ENCODE measurements at regions not wholly inside any gene's neighbourhood (a gene's known extent, or its start where the extent isn't known, plus 50 kb on each side); places are given as distances from the start of the nearest gene placed in this dataset.

DNA sequence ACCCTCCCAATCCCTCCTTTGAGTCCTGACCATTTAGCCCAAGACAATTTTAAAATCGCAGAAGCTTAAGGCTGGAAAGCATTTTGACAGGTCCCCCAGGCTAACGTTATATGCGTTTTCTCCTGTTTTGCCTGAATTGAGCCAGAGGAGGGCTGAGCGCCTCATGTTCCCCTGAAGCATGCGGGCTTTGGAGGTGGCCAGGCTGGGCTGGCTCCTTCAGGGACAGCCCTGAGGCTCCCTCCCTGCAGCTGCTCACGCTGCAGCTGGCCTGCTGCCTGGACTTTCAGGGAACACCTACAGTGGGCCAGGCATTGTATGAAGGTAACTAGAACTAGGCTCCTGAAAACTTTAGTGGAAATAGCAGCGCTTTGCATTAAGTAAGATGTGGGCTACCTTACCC is 179.2 kb downstream of the ACKR3 start:
- DNase-seq (ENCODE audit: low read depth): no peak
- in situ Hi-C loops (cut with HindIII; ENCODE audit: low pct_unique_long_range_greater_than_20kb, low sequenced_read_pairs): no loop called here

DNA sequence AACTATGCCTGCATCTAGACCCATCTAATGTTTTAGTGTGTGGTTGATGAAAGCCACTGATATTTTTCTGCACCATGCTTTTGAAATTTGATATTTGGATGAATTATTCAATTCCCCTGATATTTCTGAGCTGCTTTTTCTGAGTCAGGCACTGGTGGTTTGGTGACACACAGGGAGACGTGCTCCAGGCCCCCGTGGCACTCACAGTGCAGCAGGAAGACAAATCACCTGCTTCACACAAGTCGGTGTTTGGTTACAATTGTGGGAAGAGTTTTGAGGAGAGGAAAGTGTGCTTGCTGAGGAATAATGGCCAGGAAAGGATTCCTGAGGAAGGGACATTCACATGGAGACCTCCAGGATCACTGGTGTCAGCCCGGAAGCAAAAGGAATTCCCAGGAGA is 179.7 kb downstream of the ACKR3 start:
- in situ Hi-C loops (cut with HindIII; ENCODE audit: low pct_unique_long_range_greater_than_20kb, low sequenced_read_pairs): no loop called here
- DNase-seq (ENCODE audit: low read depth): no peak

DNA sequence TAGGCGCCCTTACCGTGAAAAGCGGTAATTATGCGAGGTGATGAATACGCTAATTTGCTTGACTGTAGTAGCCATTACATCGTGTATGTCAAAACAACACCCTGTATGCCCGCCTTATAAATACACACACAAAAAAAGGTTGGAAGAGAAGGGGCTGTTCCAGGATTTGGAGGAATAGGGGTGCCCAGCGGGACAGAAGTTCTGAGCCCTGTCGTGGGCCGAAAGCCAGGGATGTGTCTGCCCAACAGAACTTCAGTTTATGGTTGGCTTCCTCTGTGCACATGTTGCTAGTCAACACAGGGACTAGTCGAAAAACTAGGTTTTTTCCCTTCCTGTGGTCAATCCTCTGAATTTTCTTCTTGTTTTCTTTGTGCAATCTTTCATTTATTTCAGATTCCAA is 182.5 kb downstream of the ACKR3 start:
- DNase-seq (ENCODE audit: low read depth): no peak
- in situ Hi-C loops (cut with HindIII; ENCODE audit: low pct_unique_long_range_greater_than_20kb, low sequenced_read_pairs): no loop called here

DNA sequence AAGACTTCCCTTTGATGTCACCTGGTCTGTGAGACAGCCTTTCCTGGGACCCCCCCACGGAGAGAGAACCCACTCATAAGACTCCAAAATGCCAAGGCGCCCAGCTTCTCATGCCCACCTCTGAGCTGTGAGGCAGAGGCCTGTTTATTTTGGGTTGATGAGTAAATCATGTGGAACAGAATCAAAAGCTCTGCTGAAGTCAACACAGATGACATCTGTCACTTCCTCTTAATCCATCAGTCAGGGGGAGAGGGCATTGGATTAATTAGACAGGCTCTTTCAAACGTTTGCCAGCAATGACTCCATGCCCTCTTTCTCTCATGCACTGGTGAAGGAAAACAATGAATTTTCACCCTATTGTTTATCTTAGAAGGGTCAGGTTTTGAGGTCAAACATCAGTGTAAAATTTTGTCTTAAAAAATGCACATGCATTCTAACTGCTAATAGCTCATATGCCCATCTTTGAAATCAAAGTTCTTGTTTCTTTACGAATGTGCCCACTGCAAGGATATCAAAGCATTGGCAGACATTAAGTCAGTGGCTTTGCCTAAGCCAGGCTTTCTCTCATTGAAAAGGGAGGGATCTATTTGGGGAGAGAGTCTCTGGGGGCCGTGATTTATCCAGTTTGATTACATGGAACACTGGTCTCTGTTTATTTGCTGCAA is 184.1 kb downstream of the ACKR3 start:
- peak; percentile 57 for DNase-seq (ENCODE audit: low read depth)
- in situ Hi-C loops (cut with HindIII; ENCODE audit: low pct_unique_long_range_greater_than_20kb, low sequenced_read_pairs): no loop called here

DNA sequence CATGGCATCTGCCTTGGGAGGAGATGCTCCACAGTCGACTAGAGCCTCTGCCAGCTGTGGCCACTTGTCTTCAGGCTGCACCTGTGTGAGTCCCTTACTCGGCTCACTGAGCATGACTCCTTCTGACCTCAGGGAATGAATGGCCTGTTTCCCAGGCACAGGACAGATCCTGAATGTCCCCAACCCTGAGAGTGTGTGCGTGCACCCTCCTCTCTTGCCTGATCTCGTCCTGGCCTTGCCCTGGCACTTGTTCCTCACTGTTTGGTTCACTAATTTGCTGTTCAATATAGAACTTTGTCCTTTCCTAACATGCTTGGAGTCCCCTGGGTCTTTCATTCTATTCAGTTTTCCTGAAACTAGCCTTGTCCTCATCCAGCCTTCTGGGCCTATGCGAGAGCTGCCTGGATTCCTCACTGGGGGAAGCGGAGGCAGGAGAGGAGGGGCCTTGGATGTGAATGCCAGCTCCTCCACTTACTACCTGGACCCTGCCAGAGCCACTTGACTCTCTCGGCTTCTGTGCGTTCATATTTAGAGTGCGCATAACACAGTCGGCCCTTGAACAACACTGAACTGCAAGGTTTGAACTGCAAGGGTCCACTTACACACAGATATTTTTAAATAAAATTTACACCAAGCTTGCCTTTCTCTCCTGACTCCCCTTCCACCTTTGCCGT is 184.8 kb downstream of the ACKR3 start:
- DNase-seq (ENCODE audit: low read depth): peak; percentile 60
- in situ Hi-C loops (cut with HindIII; ENCODE audit: low pct_unique_long_range_greater_than_20kb, low sequenced_read_pairs): no loop called here

DNA sequence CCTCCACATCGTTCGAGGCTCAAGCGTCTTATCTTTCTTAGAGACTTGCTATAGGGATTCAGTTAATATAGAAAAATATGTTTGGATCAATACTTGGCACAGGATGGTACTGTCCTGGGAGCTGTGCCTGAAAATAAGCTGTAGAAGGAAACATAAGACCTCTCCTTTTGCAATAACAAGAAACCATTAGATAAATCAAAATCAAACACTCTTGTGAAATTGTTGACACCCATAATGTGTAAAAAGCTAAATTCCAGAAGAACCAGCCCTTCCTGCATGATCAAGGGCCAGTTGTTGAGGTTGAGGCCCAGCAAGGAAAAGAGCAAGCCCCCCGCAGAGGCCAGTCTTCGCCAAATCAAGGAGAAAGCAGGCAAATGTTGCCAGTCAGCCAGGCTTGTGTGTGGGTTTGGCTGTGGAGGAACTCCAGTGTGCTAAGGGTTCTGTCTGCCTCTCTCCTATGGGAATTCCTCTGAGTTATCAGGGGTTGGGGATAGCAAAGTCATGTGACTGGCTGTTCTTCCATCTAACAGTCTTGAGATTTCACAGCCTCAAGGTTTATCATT is 185.7 kb downstream of the ACKR3 start:
- in situ Hi-C loops (cut with HindIII; ENCODE audit: low pct_unique_long_range_greater_than_20kb, low sequenced_read_pairs): no loop called here
- DNase-seq (ENCODE audit: low read depth): no peak

DNA sequence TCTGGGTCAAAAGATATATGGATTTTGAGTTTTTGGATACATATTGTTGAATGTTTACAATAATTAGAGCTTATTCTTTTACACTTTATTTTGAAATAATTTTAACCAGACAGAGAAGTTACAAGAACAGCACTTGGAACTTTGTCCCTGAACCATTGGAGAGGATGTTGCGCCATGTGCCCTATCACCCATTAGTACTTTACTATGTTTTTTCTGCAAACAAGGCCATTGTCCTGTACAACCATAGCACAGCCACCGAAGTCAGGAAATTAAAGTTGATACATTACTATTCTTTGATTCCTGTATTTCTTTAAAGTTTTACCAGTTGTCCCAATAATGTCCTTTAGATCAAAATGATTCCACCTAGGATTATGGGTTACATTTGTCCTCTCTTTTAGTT is 188.8 kb downstream of the ACKR3 start:
- DNase-seq (ENCODE audit: low read depth): no peak
- in situ Hi-C loops (cut with HindIII; ENCODE audit: low pct_unique_long_range_greater_than_20kb, low sequenced_read_pairs): no loop called here

DNA sequence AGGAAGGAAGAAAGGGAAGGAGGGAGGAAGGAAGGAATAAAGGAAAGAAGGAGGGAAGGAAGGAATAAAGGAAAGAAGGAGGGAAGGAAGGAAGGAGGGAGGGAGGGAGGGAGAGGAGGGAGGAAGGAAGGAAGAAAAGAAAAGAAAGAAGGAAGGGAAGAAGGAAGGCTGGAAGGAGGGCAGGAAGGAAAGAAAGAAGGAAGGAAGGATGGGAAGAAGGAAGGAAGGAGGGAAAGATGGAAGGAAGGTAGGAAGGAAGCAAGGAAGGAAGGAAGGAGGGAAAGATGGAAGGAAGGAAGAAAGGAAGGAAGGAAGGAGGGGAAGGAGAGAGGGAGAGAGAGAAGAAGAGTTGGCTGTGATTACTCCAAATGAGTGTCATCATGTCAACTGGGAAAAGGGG is 190.6 kb downstream of the ACKR3 start:
- no peak for DNase-seq (ENCODE audit: low read depth)
- in situ Hi-C loops (cut with HindIII; ENCODE audit: low pct_unique_long_range_greater_than_20kb, low sequenced_read_pairs): no loop called here

DNA sequence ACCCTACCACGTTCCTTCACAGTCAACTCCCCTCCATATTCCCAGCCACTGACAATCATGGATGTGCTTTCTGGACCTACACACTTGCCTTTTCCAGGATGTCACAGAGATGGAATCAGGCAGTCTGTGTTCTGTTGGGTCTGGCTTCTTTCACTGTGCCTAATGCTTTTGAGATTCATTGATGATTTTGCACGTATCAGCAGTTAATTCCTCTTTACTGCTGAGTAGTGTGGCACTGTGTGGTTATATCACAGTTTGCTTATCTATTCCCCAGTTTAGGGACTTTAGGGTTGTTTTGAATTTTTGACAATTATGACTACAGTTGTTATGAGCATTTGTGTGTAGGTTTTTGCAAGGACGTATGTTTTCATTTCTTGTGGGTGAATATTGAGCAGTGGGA is 191.7 kb downstream of the ACKR3 start:
- in situ Hi-C loops (cut with HindIII; ENCODE audit: low pct_unique_long_range_greater_than_20kb, low sequenced_read_pairs): no loop called here
- no peak for DNase-seq (ENCODE audit: low read depth)

DNA sequence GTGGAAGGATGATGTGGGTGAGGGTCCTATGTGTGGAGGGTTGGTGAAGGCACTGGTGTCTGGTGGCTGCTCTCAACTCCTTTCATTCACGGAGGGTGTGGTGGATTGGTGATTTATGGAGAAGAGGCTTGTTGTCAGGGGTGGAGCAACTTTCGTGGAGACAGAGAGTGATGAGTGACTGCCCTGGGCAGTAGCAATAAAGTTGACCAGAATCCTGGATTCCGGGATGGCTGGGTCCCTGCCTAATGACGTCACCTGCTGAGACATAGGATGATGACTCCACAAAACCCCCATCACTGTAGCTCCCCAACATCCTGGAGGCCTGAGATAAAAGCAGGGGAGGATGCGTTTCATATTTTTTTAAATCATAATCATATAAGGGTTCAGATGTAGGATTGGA is 193.0 kb downstream of the ACKR3 start:
- in situ Hi-C loops (cut with HindIII; ENCODE audit: low pct_unique_long_range_greater_than_20kb, low sequenced_read_pairs): no loop called here
- DNase-seq (ENCODE audit: low read depth): no peak

DNA sequence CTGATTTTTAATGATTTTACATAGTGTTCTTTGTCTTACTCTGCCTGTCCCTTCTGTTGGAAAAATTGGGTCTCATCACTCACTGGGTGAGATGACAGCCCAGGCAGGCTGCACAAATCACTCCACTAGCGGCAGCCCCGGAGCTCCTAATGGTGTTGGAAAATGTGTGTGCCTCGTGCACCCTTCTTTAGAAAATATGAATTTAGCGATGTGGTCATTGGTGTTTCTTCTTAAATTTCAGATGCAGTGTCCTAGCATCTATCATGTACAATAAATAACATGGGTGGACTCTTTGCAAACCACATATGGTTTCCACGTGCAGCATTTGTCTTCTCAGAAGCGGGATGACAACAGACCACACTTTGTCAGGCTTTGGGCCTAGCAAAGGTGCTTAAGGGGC is 194.2 kb downstream of the ACKR3 start:
- no peak for DNase-seq (ENCODE audit: low read depth)
- in situ Hi-C loops (cut with HindIII; ENCODE audit: low pct_unique_long_range_greater_than_20kb, low sequenced_read_pairs): no loop called here

DNA sequence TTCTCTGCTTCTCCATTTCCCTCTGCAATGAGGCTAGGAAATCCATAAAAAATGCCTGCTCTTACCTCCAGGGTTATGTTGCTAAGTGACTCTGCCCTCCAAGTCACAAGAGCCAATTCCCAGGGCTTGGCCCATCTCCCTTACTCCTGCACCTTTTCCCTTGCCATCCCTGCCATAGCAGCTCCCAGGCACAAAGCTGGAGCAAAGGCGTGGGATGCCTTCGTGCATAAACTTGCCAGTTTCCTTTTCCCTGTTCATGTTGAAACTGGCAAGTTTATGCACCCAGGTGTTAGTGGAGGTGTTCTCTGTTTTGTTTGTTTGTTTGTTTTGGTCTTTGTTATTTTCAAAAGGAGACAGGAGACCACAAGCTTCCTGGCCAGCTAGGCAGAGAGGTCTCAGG is 195.1 kb downstream of the ACKR3 start:
- DNase-seq (ENCODE audit: low read depth): no peak
- in situ Hi-C loops (cut with HindIII; ENCODE audit: low pct_unique_long_range_greater_than_20kb, low sequenced_read_pairs): no loop called here

DNA sequence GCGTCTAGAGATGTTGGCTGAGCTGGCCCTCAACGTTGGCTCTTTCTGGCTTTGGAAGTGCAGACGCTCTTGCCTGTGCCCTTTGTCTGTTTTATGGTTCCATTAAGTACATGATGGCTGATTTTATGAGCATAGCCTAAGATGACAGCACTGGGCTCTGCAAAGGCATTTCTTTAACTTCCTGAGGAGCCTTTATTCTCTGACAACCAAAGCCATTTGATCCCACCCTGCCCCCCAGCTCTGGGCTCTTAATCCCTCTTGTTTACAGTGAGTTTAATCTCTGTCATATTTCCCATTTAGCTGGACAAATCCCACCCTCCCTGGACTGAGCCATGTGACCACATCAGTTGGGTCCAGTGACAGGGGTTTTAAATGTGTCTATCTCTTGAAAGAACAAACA is 195.9 kb downstream of the ACKR3 start:
- in situ Hi-C loops (cut with HindIII; ENCODE audit: low pct_unique_long_range_greater_than_20kb, low sequenced_read_pairs): no loop called here
- no peak for DNase-seq (ENCODE audit: low read depth)

DNA sequence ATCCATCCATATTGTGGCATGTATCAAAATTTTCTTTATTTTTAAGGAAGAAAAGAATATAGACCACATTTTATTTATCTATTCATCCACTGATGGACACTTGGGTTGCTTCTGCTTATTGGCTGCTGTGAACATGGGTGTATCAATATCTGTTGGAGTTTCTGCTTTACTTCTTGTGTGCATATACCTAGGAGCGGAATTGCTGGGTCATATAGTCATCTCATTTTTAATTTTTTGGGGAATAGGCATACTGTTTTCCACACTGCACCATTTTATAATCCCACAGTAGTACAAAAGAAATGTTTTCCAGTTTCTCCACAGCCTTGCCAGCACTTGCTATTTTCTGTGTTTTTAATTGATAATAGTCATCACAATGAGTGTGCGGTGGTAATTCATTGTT is 197.2 kb downstream of the ACKR3 start:
- in situ Hi-C loops (cut with HindIII; ENCODE audit: low pct_unique_long_range_greater_than_20kb, low sequenced_read_pairs): no loop called here
- DNase-seq (ENCODE audit: low read depth): no peak

DNA sequence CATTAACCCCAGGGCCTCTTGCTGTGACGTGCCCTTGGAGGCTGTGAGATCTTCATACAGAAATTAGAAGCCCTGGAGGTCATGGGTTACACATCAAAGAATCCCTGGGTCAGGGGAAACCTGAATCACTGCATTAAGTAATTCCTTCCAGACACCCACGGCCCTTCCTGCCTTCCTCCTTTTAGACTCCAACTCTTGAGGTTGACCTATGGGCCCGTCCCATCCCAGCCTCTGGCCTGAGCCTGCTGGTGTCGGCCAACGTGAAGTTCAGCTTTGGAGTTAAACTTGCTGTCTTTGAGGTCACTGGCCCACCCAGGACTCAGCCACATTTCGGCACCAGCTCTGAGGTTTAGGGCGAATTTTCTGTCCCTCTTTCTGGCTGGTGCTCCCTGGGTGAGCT is 198.3 kb downstream of the ACKR3 start:
- in situ Hi-C loops (cut with HindIII; ENCODE audit: low pct_unique_long_range_greater_than_20kb, low sequenced_read_pairs): no loop called here
- no peak for DNase-seq (ENCODE audit: low read depth)

DNA sequence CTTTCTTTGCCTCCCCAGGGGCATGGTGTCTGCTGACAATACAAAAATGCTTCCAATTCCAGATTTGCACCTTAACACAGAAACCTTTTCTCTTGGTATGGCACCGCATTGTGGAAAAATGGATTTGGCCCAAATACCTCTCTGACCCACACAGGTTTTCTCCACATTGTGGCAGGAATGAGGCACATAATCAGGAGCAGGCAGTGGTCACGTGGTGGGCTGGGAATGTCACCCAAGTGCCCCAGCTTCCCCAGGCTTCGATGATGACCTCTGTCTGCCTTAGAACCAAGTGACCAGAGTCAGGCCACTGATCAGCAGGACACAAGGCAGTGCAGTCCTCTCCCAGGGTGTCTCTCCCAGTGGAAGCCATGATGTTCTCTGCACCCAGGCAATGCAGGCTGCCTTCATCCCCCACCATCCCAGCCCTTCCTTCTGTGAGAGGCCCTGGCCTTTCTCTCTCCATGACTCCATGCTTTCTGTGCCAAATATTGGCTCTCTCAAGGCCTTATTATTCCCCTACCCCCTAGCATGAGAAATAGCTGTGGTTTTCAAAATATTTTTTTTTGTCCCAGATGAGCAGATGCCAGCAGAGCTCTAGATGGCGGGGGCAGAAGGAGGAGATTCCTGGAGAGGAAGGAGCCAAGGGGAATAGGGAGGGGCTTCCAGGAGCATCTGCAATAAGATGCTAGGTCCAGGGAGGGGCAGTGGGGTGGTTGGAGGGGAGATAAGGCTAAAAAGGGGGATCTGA is 198.9 kb downstream of the ACKR3 start:
- in situ Hi-C loops (cut with HindIII; ENCODE audit: low pct_unique_long_range_greater_than_20kb, low sequenced_read_pairs): no loop called here

DNA sequence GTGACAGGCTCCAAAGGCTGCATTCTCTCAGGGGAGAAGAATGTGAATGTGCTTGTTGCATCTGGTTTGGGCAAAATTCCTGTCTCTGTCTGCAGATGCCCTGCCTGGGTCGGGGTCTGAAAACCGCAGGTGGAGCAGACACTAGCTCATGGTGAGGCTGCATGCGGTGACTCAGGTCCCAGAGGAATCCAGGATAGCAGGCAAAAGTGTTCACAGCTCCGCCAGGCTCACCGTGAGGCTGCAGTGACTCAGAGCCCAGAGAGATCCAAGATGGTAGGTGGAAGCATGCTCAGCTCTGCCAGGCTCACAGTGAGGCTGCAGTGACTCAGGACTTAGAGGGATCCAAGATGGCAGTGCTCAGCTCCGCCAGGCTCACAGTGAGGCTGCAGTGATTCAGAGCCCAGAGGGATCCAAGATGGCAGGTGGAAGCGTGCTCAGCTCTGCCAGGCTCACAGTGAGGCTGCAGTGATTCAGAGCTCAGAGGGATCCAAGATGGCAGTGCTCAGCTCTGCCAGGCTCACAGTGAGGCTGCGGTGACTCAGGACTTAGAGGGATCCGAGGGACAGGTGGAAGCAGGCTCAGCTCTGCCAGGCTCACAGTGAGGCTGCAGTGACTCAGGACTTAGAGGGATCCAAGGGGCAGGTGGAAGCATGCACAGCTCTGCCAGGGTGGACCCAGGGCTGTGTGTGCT is 200.5 kb downstream of the ACKR3 start:
- in situ Hi-C loops (cut with HindIII; ENCODE audit: low pct_unique_long_range_greater_than_20kb, low sequenced_read_pairs): no loop called here
- peak; percentile 83 for DNase-seq (ENCODE audit: low read depth)

More for the DNA sequence above, 198.9 kb downstream of the ACKR3 start:
- DNase-seq (ENCODE audit: low read depth): peak; percentile 45

DNA sequence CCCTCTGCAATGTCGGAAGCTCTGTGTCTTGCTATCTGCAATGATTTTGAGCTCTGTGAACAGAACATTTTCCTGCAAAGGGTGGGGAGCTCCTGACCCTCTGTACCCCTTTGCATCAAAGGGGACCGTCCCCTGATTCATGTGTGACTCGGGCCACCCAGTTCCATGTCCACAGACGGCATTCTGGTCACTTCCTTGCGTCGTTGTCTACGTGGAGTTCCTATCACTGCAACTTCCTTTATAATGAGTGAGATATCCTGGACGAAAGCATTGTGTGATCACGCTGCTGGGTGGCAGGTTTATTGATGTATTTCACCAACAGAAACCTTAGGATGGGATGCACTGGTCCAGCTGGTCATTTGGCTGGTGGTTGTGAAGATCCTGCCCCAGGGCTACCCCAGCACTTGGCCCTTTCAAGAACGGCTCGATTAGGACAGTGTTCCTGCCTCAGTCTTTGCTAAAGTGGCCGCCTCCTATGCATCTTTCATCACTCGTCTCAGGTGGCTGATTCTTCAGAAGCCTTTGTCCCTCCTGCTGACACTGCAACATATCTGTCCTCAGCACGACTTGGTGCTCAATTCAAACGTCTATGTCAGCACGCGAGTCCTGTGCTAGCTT is 202.7 kb downstream of the ACKR3 start:
- no peak for DNase-seq (ENCODE audit: low read depth)
- in situ Hi-C loops (cut with HindIII; ENCODE audit: low pct_unique_long_range_greater_than_20kb, low sequenced_read_pairs): no loop called here

Measured in Caki2 (cell line).